HepG2 (cell line): ENCODE measurements at regions not wholly inside any gene's neighbourhood (a gene's known extent, or its start where the extent isn't known, plus 50 kb on each side); places are given as distances from the start of the nearest gene placed in this dataset.

ENCODE experiments used
- ATAC-seq: fragments of 200-7000 bp; cut with Tn5 transposase; 3 replicates; pipeline ENCODE4 v1.9.1; 2020; ENCODE audit warnings: mild to moderate bottlenecking, moderate library complexity
- BruUV-seq: library from RNA; stranded (reverse); fragments of 400-500 nt; replicated peaks from 2 replicates; lab custom pipeline; 2021; lab: Mats Ljungman, UMichigan
- CTCF ChIA-PET: fragments of 300-600 bp; formaldehyde crosslinking; extraction: SDS; loops from one replicate; lab custom pipeline; 2021; ENCODE audit warnings: low total read pairs, inconsistent platforms, low intra/inter-chr PET ratio; lab: Yijun Ruan, JAX
- POLR2A ChIA-PET: fragments of 350-600 bp; sonication (Branson Sonifier 250); formaldehyde crosslinking; loops from one replicate; lab custom pipeline; 2020; ENCODE audit warnings: antibody characterized with exemption, inconsistent platforms; lab: Yijun Ruan, JAX
- DNase-seq: peaks from one replicate; pipeline ENCODE4 v3.0.0-alpha.2; 2015; ENCODE audit warnings: low spot score
- FAIRE-seq: peaks from 3 replicates; lab custom pipeline; 2011; peaks lifted over from hg19 to GRCh38; lab: Jason Lieb, UNC
- H2AFZ ChIP-seq: one replicate; pipeline ENCODE4 v1.6.1; 2011; ENCODE audit warnings: low read length, inconsistent platforms
- H3K27ac ChIP-seq: fragments of 300-600 bp; 3 replicates; pipeline ENCODE4 v1.8.0; 2011; ENCODE audit warnings: mixed run types, mild to moderate bottlenecking, mixed read lengths, low read length, inconsistent platforms; ENCODE audit not compliant: insufficient read depth; ENCODE audit errors: extremely low read length
- H3K27me3 ChIP-seq, 2 experiments: fragments of 200-600 bp in 1 of 2; 2 replicates in 1 of 2; 3 replicates in 1 of 2; pipeline versions ENCODE4 v1.6.0 to v1.8.0; 2011; ENCODE audit warnings: low read length in 2 of 2, mild to moderate bottlenecking in 2 of 2, moderate library complexity in 2 of 2, inconsistent platforms in 1 of 2; ENCODE audit not compliant: insufficient read depth in 2 of 2, control insufficient read depth in 1 of 2
- H3K36me3 ChIP-seq, 2 experiments: fragments of 200-600 bp in 1 of 2; replicated peaks in 1 of 2; 2 replicates in 1 of 2; 3 replicates in 1 of 2; pipeline versions ENCODE4 v1.5.1 to v1.8.0; 2011; ENCODE audit warnings: low read length in 2 of 2, inconsistent platforms in 1 of 2; ENCODE audit not compliant: insufficient read depth in 2 of 2, control insufficient read depth in 1 of 2
- H3K4me1 ChIP-seq: 2 replicates; pipeline ENCODE4 v1.5.1; 2012; ENCODE audit warnings: low read length, inconsistent platforms; ENCODE audit not compliant: insufficient read depth
- H3K4me2 ChIP-seq: 2 replicates; pipeline ENCODE4 v1.6.0; 2011; ENCODE audit warnings: low read depth, low read length, inconsistent platforms
- H3K4me3 ChIP-seq, 3 experiments: fragments of 200-600 bp in 1 of 3; sonication (generic), shearing (Covaris generic) in 1 of 3; replicated peaks in 1 of 3; 2 replicates each; pipeline ENCODE4 v1.5.1; 2011 to 2016; ENCODE audit warnings: low read length in 3 of 3, inconsistent platforms in 2 of 3, low read depth in 2 of 3, mild to moderate bottlenecking in 2 of 3, control low read depth in 1 of 3, mixed read lengths in 1 of 3; ENCODE audit not compliant: insufficient read depth in 1 of 3
- H3K79me2 ChIP-seq: one replicate; pipeline ENCODE4 v1.6.1; 2011; ENCODE audit warnings: low read length, inconsistent platforms; ENCODE audit not compliant: insufficient read depth
- H3K9ac ChIP-seq: 2 replicates; pipeline ENCODE4 v1.6.0; 2011; ENCODE audit warnings: mild to moderate bottlenecking, low read depth, low read length, inconsistent platforms; ENCODE audit not compliant: insufficient read depth
- H3K9me3 ChIP-seq: 2 replicates; pipeline ENCODE4 v1.5.1; 2012; ENCODE audit warnings: mild to moderate bottlenecking, low read length
- H4K20me1 ChIP-seq: 2 replicates; pipeline ENCODE4 v1.6.0; 2011; ENCODE audit warnings: inconsistent platforms, mild to moderate bottlenecking, low read length, moderate library complexity; ENCODE audit not compliant: insufficient read depth
- CREM ChIP-seq, 2 experiments: sonication (generic) in 1 of 2; formaldehyde crosslinking in 1 of 2; IDR thresholded peaks; 2 replicates each; pipeline versions ENCODE4 v1.4.0 to v1.6.1; 2016 to 2020; ENCODE audit warnings: antibody characterized with exemption in 1 of 2, mild to moderate bottlenecking in 1 of 2, missing genetic modification reagents in 1 of 2
- HIVEP1 ChIP-seq: sonication (generic); formaldehyde crosslinking; IDR thresholded peaks from 2 replicates; pipeline ENCODE4 v1.4.0; 2020; ENCODE audit warnings: mild to moderate bottlenecking, missing genetic modification reagents
- KDM6A ChIP-seq: IDR thresholded peaks from 2 replicates; pipeline ENCODE4 v1.6.1; 2016; ENCODE audit warnings: low read depth
- SNAPC2 ChIP-seq: sonication (generic); formaldehyde crosslinking; IDR thresholded peaks from 2 replicates; pipeline ENCODE4 v1.8.1; 2022; ENCODE audit warnings: mild to moderate bottlenecking, missing genetic modification reagents
- TMF1 ChIP-seq: sonication (generic); formaldehyde crosslinking; IDR thresholded peaks from 2 replicates; pipeline ENCODE4 v1.8.1; 2022; ENCODE audit warnings: low read depth, missing genetic modification reagents
- ZBTB43 ChIP-seq: sonication (generic); formaldehyde crosslinking; conservative IDR thresholded peaks from 2 replicates; pipeline ENCODE4 v1.4.0; 2020; ENCODE audit warnings: missing genetic modification reagents
- ZNF275 ChIP-seq: sonication (generic); formaldehyde crosslinking; IDR thresholded peaks from 2 replicates; pipeline ENCODE4 v1.8.0; 2022; ENCODE audit warnings: missing genetic modification reagents, mild to moderate bottlenecking, inconsistent platforms, borderline replicate concordance
- in situ Hi-C: cut with HindIII; loops from 2 replicates; pipeline ENCODE4 v1.10.0; 2017; ENCODE audit warnings: low pct_unique_long_range_greater_than_20kb; ENCODE audit not compliant: extremely low pct_ligation_motif_present
- intact Hi-C: fragments of 100-400 bp; cut with micrococcal nuclease; formaldehyde crosslinking; loops from one replicate; pipeline ENCODE4 v1.10.0; 2022; ENCODE audit not compliant: unreplicated experiment
- TF ChIP-seq, protein P1 (sequence below): sonication (generic); formaldehyde crosslinking; IDR thresholded peaks from 2 replicates; pipeline ENCODE4 v1.5.0; 2020; ENCODE audit warnings: mild to moderate bottlenecking, low read depth, missing genetic modification reagents, borderline replicate concordance
- TF ChIP-seq, protein P2 (sequence below): sonication (generic); formaldehyde crosslinking; IDR thresholded peaks from 2 replicates; pipeline ENCODE4 v1.8.1; 2023; ENCODE audit warnings: mild to moderate bottlenecking, moderate library complexity, missing genetic modification reagents

DNA sequence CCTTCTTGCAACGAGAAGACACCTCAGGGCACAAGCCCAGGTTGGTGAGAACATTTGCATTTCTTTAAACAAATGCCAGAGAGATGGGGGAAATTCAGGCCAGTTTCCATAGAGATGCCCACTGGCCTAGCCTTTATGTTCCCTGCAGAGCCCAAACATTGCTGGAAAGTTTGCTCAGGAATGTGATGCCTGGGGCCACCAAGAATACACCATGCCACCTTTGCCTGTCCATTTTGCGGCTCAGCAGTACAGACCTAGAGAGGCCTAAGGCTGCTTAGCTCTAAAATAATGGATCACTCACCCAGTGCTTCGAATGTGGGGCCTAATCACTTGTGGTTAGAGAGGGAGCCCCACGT lies 210.0 kb downstream of the RPLP1 start (continued):
- TF ChIP-seq HIVEP1 (CRISPR knock-in tag) (no peak), ZBTB43 (CRISPR knock-in tag) (no peak), SNAPC2 (CRISPR knock-in tag) (no peak), CREM (IDR thresholded peaks at IDR 0.05) (no peak), CREM (CRISPR knock-in tag; IDR thresholded peaks at IDR 0.05) (no peak), TMF1 (CRISPR knock-in tag) (no peak), ZNF275 (no peak)
- TF ChIP-seq, protein P1, sequence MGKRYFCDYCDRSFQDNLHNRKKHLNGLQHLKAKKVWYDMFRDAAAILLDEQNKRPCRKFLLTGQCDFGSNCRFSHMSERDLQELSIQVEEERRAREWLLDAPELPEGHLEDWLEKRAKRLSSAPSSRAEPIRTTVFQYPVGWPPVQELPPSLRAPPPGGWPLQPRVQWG = no peak
- TF ChIP-seq, all 625 proteins: peak for 0

GRCh38 chr15:69663441-69663840 lies 210.8 kb downstream of the RPLP1 start:
- Histone ChIP-seq H3K36me3 (no peaks in the 10 kb centered on the region), H2AFZ (no peak overlapping the region), H3K4me1 (no peaks in the 10 kb centered on the region), H4K20me1 (peaks cover 9% of the 10 kb centered on the region; the same call in 1 of the 2 replicates), H3K4me2 (no peak overlapping the region), H3K27ac (no peak overlapping the region), H3K9me3 (no peaks in the 10 kb centered on the region), H3K9ac (no peak overlapping the region), H3K27me3 (peaks cover 21 to 77% of the 10 kb centered on the region in 2 experiments), H3K4me3 (no peak overlapping the region), H3K79me2 (no peaks in the 10 kb centered on the region)
- ChIA-PET CTCF (no interaction called here), POLR2A (no interaction called here)
- no peak for ATAC-seq
- BruUV-seq = no TSS peak
- in situ Hi-C loops (no loop called here), intact Hi-C loops (no loop called here)
- FAIRE-seq = no peak
- no peak for TF ChIP-seq KDM6A (CRISPR knock-in tag)
- TF ChIP-seq, protein P2, sequence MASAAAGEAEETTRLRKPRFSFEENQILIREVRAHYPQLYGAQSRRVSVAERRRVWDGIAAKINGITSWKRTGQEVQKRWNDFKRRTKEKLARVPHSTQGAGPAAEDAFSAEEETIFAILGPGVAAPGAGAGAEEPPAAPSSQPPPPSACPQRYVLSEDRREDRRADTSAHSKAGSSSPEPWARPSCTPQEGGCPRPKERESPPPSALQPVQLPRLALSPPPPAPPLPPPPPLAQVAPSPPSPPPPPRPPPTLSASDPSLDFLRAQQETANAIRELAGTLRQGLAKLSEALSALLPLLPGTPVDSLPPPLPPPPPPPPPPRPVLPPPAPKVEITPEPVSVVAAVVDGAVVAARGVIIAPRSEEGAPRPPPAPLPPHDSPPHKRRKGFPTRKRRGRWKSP = no peak
- no peak for DNase-seq
